Fibroblast of villous mesenchyme (primary cell): ENCODE measurements at regions not wholly inside any gene's neighbourhood (a gene's known extent, or its start where the extent isn't known, plus 50 kb on each side); places are given as distances from the start of the nearest gene placed in this dataset.

Experiments
- DNase-seq: peaks from one replicate; pipeline ENCODE4 v3.0.0-alpha.2; 2010; ENCODE audit warnings: low read depth
- H3K4me3 ChIP-seq: 2 replicates; pipeline ENCODE4 v1.5.1; 2011; ENCODE audit warnings: low read depth, mild to moderate bottlenecking, low read length
- CTCF ChIP-seq: IDR thresholded peaks from 2 replicates; pipeline ENCODE4 v1.5.1; 2012; ENCODE audit warnings: low read depth, mild to moderate bottlenecking, low read length; ENCODE audit not compliant: insufficient read depth

GRCh38 chr7:121599887-121600286 lies 203.8 kb upstream of the FAM3C start:
- no peak for TF ChIP-seq CTCF
- no peak overlapping the region for H3K4me3 ChIP-seq
- no peak for DNase-seq

- no peak overlapping the region for H3K4me3 ChIP-seq
- no peak for TF ChIP-seq CTCF
- DNase-seq: no peak
These were observed 199.9 kb upstream of the FAM3C start for GRCh38 chr7:121595758-121596696.

GRCh38 chr7:121591926-121592325 lies 195.8 kb upstream of the FAM3C start:
- H3K4me3 ChIP-seq: no peak overlapping the region
- DNase-seq: no peak
- no peak for TF ChIP-seq CTCF

- no peak overlapping the region for H3K4me3 ChIP-seq
- no peak for DNase-seq
These were observed 191.3 kb upstream of the FAM3C start for GRCh38 chr7:121587435-121587834.

GRCh38 chr7:121582258-121582657 lies 186.2 kb upstream of the FAM3C start:
- no peak for TF ChIP-seq CTCF
- DNase-seq: no peak
- no peak overlapping the region for H3K4me3 ChIP-seq

More at GRCh38 chr7:121587435-121587834, 191.3 kb upstream of the FAM3C start:
- no peak for TF ChIP-seq CTCF

- no peak for TF ChIP-seq CTCF
- no peak for DNase-seq
These were observed 183.5 kb upstream of the FAM3C start for GRCh38 chr7:121579639-121580038.

More at GRCh38 chr7:121579639-121580038, 183.5 kb upstream of the FAM3C start:
- H3K4me3 ChIP-seq: no peak overlapping the region
